Vagina (tissue), 2 donors: ENCODE measurements at regions not wholly inside any gene's neighbourhood (a gene's known extent, or its start where the extent isn't known, plus 50 kb on each side); places are given as distances from the start of the nearest gene placed in this dataset.

Experiments used
- DNase-seq, 2 donors: peaks; one replicate each; pipeline ENCODE4 v3.0.0-alpha.2; 2017; ENCODE audit errors: extremely low spot score in 2 of 2
- H3K27ac ChIP-seq: fragments of 200-600 bp; sonication (generic); one replicate; pipeline ENCODE4 v1.5.1; 2019
- H3K27me3 ChIP-seq: fragments of 200-600 bp; sonication (generic); one replicate; pipeline ENCODE4 v1.5.1; 2019
- H3K36me3 ChIP-seq, 2 donors: fragments of 200-600 bp; sonication (generic); one replicate each; pipeline ENCODE4 v1.5.1; 2017 to 2019
- H3K4me1 ChIP-seq: fragments of 200-600 bp; sonication (generic); one replicate; pipeline ENCODE4 v1.5.1; 2019
- H3K4me3 ChIP-seq, 2 donors: fragments of 200-600 bp; sonication (generic); 1 replicate in 1 of 2; 2 replicates in 1 of 2; pipeline ENCODE4 v1.5.1; 2016 to 2019
- H3K9me3 ChIP-seq: fragments of 200-600 bp; sonication (generic); one replicate; pipeline ENCODE4 v1.5.1; 2019
- POLR2A ChIP-seq, 2 donors: fragments of 450-650 bp; IDR thresholded peaks; one replicate each; pipeline ENCODE4 v1.6.1; 2017; ENCODE audit warnings: antibody characterized with exemption in 2 of 2, mild to moderate bottlenecking in 2 of 2, moderate library complexity in 2 of 2
- POLR2AphosphoS5 ChIP-seq, 2 donors: sonication (generic); formaldehyde crosslinking; IDR thresholded peaks; one replicate each; pipeline ENCODE4 v1.9.0; 2017; ENCODE audit warnings: antibody characterized with exemption in 2 of 2, mild to moderate bottlenecking in 2 of 2, low read depth in 1 of 2; ENCODE audit not compliant: insufficient read depth in 1 of 2
- intact Hi-C: fragments of 100-400 bp; cut with DNase I; formaldehyde crosslinking; loops from one replicate; pipeline ENCODE4 v1.15.1; 2023
- TF ChIP-seq, protein P1 (sequence below), 3 experiments: fragments of 450-650 bp in 2 of 3; fragments of 200-600 bp in 1 of 3; sonication (generic) in 1 of 3; IDR thresholded peaks; one replicate each; pipeline ENCODE4 v1.5.1; 2017 to 2019; ENCODE audit warnings: antibody characterized with exemption in 3 of 3, mild to moderate bottlenecking in 2 of 3, moderate library complexity in 2 of 3

DNA sequence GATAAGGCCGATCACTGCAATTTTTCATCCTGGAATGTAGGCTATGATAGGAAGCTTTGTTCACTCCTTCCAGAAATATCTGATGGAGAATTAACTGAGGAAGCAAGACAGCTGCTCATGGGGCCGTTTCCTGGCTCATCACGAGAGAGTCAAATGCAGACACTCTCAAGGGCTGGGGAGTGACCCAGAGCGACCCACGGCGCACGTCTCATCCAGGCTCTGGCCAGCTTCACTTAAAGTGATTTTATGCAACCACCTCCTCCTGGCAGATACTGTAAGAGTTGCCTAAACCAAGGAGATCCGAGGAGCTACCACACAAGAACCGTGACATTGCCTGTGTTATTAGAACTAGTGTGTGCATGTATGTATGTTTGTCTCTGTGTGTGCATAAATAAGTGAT lies 530.8 kb downstream of the TCERG1L start:
- H3K4me3 ChIP-seq: no peak overlapping the region
- no peaks in the 10 kb centered on the region for H3K4me1 ChIP-seq
- no peak overlapping the region for H3K27ac ChIP-seq
- TF ChIP-seq POLR2AphosphoS5 (IDR thresholded peaks at IDR 0.05; ENCODE audit: insufficient read depth in 1 of 2, low read depth in 1 of 2) (no peak), POLR2A (IDR thresholded peaks at IDR 0.05) (no peak)
- TF ChIP-seq, protein P1, sequence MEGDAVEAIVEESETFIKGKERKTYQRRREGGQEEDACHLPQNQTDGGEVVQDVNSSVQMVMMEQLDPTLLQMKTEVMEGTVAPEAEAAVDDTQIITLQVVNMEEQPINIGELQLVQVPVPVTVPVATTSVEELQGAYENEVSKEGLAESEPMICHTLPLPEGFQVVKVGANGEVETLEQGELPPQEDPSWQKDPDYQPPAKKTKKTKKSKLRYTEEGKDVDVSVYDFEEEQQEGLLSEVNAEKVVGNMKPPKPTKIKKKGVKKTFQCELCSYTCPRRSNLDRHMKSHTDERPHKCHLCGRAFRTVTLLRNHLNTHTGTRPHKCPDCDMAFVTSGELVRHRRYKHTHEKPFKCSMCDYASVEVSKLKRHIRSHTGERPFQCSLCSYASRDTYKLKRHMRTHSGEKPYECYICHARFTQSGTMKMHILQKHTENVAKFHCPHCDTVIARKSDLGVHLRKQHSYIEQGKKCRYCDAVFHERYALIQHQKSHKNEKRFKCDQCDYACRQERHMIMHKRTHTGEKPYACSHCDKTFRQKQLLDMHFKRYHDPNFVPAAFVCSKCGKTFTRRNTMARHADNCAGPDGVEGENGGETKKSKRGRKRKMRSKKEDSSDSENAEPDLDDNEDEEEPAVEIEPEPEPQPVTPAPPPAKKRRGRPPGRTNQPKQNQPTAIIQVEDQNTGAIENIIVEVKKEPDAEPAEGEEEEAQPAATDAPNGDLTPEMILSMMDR (IDR thresholded peaks at IDR 0.05): no peak
- no peaks in the 10 kb centered on the region for H3K36me3 ChIP-seq
- no peaks in the 10 kb centered on the region for H3K27me3 ChIP-seq
- no peaks in the 10 kb centered on the region for H3K9me3 ChIP-seq
- no peak for DNase-seq
- intact Hi-C loops: no loop called here

DNA sequence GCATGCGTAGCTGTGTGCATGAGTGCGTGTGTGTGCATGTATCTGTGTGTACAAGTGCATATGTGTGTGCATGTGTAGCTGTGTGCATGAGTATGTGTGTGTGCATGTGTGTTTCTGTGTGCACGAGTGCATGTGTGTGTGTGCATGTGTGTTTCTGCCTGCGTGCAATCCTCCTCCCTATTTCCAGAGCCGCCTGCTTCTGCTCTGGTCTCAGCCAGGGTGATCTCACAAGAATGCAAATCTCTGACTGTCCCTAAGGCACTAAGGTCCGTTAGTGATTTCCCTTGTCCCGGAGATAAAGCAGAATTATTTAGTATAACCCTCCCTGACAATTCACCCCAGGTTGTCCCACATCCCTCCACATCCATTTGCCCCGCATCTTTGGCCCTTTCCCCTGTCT lies 530.3 kb downstream of the TCERG1L start:
- Histone ChIP-seq H3K36me3 (no peaks in the 10 kb centered on the region), H3K4me1 (no peaks in the 10 kb centered on the region), H3K9me3 (no peaks in the 10 kb centered on the region), H3K27me3 (no peaks in the 10 kb centered on the region), H3K4me3 (no peak overlapping the region), H3K27ac (no peak overlapping the region)
- intact Hi-C loops: no loop called here
- no peak for DNase-seq
- TF ChIP-seq POLR2AphosphoS5 (IDR thresholded peaks at IDR 0.05; ENCODE audit: insufficient read depth in 1 of 2, low read depth in 1 of 2) (no peak), POLR2A (IDR thresholded peaks at IDR 0.05) (no peak)
- TF ChIP-seq, protein P1 (IDR thresholded peaks at IDR 0.05): no peak

DNA sequence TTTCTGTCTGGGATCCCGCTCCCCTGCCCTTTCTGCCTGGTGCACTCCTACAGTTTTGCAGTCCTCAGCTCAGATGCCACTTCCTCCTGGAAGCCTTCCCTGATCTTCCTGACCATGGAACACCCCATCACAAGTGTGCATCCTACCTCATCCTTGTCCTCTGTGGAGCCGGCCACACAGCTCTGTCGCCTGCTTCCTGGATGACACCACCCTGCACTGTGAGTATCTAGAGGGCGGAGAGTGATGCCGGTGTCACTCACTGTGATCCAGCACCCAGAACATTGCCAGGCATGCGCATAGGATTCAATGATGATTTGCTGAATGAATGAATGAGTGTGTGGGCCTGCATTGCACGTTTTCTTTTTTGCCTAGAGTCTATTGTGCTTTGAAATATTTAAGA lies 529.9 kb downstream of the TCERG1L start:
- Histone ChIP-seq H3K4me3 (no peak overlapping the region), H3K4me1 (no peaks in the 10 kb centered on the region), H3K27ac (no peak overlapping the region), H3K36me3 (no peaks in the 10 kb centered on the region), H3K9me3 (no peaks in the 10 kb centered on the region), H3K27me3 (no peaks in the 10 kb centered on the region)
- TF ChIP-seq, protein P1 (IDR thresholded peaks at IDR 0.05): no peak
- TF ChIP-seq POLR2A (IDR thresholded peaks at IDR 0.05) (no peak), POLR2AphosphoS5 (IDR thresholded peaks at IDR 0.05; ENCODE audit: insufficient read depth in 1 of 2, low read depth in 1 of 2) (no peak)
- intact Hi-C loops: no loop called here
- DNase-seq: no peak

DNA sequence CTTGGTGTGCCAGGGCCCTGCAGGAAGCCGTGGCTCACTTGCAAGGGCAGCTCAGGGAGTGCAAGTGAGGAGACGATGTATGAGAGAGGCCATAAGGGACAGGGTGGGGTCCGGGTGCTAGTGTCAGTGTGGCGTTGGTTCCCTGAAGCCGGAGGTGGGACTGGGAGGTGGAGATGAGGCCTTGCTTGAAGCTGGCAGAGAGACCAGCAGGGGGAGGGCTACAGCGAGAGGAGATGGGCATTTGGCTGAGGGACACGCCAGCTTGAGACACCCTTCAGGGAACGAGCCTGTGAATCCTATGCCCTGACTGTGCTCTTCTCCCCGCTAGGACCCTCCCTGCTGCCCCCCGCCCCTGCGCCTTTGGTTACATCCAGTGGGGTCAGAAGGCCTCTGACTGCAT lies 529.1 kb downstream of the TCERG1L start:
- H3K9me3 ChIP-seq: no peaks in the 10 kb centered on the region
- H3K27ac ChIP-seq: no peak overlapping the region
- no peaks in the 10 kb centered on the region for H3K27me3 ChIP-seq
- TF ChIP-seq POLR2A (IDR thresholded peaks at IDR 0.05): no peak
- no peak for TF ChIP-seq POLR2AphosphoS5 (IDR thresholded peaks at IDR 0.05; ENCODE audit: insufficient read depth in 1 of 2, low read depth in 1 of 2)
- TF ChIP-seq, protein P1 (IDR thresholded peaks at IDR 0.05): no peak
- DNase-seq: no peak
- H3K36me3 ChIP-seq: no peaks in the 10 kb centered on the region
- intact Hi-C loops: no loop called here
- no peaks in the 10 kb centered on the region for H3K4me1 ChIP-seq
- no peak overlapping the region for H3K4me3 ChIP-seq

DNA sequence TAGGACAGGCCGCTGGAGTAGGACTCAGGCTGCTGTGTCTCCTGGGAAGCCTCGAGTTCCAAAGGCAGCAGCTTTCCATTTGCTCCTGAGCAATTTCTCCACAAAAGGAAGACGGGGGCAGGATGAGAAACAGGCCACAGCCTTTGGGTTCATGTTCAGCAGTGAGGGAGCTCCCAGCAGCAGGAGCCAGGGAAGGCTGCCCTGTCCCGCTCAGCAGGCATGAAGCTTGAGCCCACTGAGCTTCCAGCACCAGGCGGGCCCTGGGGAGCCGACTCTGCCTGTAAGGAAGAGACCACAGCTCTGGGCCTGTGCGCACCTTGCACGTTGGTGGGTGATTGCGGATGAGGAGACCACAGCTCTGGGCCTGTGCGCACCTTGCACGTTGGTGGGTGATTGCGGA lies 527.2 kb downstream of the TCERG1L start:
- Histone ChIP-seq H3K36me3 (no peaks in the 10 kb centered on the region), H3K4me1 (no peaks in the 10 kb centered on the region), H3K27ac (no peak overlapping the region), H3K9me3 (no peaks in the 10 kb centered on the region), H3K27me3 (no peaks in the 10 kb centered on the region), H3K4me3 (no peak overlapping the region)
- TF ChIP-seq POLR2AphosphoS5 (IDR thresholded peaks at IDR 0.05; ENCODE audit: insufficient read depth in 1 of 2, low read depth in 1 of 2) (no peak), POLR2A (IDR thresholded peaks at IDR 0.05) (no peak)
- TF ChIP-seq, protein P1 (IDR thresholded peaks at IDR 0.05): no peak
- intact Hi-C loops: no loop called here
- no peak for DNase-seq
